ENCODE measurements at regions not wholly inside any gene's neighbourhood (a gene's known extent, or its start where the extent isn't known, plus 50 kb on each side); places are given as distances from the start of the nearest gene placed in this dataset.
"Not testable (repeated sequence)": the region's sequence is repeated elsewhere in the genome, so short reads cannot be mapped to it uniquely, and the experiment has no call there.

GRCh38 chr6:44036699-44037101 is 90.6 kb downstream of the MRPL14 start:
- DNase-seq = no peak

- DNase-seq = peak; percentile 68
Observed at GRCh38 chr6:44036196-44036595, 91.1 kb downstream of the MRPL14 start.

- peak; percentile 16 for DNase-seq
Observed at GRCh38 chr6:44035621-44036020, 91.6 kb downstream of the MRPL14 start.

GRCh38 chr6:44034931-44035345 is 92.3 kb downstream of the MRPL14 start:
- DNase-seq = peak; percentile 55

GRCh38 chr6:44034391-44034861 is 92.8 kb downstream of the MRPL14 start:
- peak; percentile 61 for DNase-seq

- no peak for DNase-seq
Observed at GRCh38 chr6:44030812-44031454, 96.3 kb downstream of the MRPL14 start.

- DNase-seq = no peak
Observed at GRCh38 chr6:44029444-44030185, 97.6 kb downstream of the MRPL14 start.

GRCh38 chr6:44028789-44029310 is 98.4 kb downstream of the MRPL14 start:
- peak; percentile 85 for DNase-seq

- no peak for DNase-seq
Observed at GRCh38 chr6:44025226-44025625, 102.0 kb downstream of the MRPL14 start.

- DNase-seq = no peak
Observed at GRCh38 chr6:44024574-44025219, 102.6 kb downstream of the MRPL14 start.

- DNase-seq = no peak
Observed at GRCh38 chr6:44023586-44024454, 103.4 kb downstream of the MRPL14 start.

- no peak for DNase-seq
Observed at GRCh38 chr6:44022671-44023352, 104.4 kb downstream of the MRPL14 start.

GRCh38 chr6:44022296-44022661 is 105.0 kb downstream of the MRPL14 start:
- no peak for DNase-seq

GRCh38 chr6:44021589-44022295 is 105.5 kb downstream of the MRPL14 start:
- DNase-seq = no peak

GRCh38 chr6:44020664-44021425 is 106.4 kb downstream of the MRPL14 start:
- DNase-seq = no peak

- no peak for DNase-seq
Observed at GRCh38 chr6:44020148-44020547, 107.1 kb downstream of the MRPL14 start.

- DNase-seq = not testable (repeated sequence)
Observed at GRCh38 chr6:44017307-44017706, 109.9 kb downstream of the MRPL14 start.

GRCh38 chr6:44016131-44016870 is 111.0 kb downstream of the MRPL14 start:
- DNase-seq = peak; percentile 53

GRCh38 chr6:44012078-44012493 is 115.2 kb downstream of the MRPL14 start:
- DNase-seq = peak; percentile 94
